WI38 (cell line): ENCODE measurements at regions not wholly inside any gene's neighbourhood (a gene's known extent, or its start where the extent isn't known, plus 50 kb on each side); places are given as distances from the start of the nearest gene placed in this dataset.

ENCODE experiments used
- H3K4me3 ChIP-seq: 2 replicates; pipeline ENCODE4 v1.5.1; 2011; ENCODE audit warnings: low read depth, mild to moderate bottlenecking, control low read depth, low read length
- CTCF ChIP-seq: IDR thresholded peaks from 2 replicates; pipeline ENCODE4 v1.5.1; 2012; ENCODE audit warnings: low read depth, mild to moderate bottlenecking, control low read depth, low read length

- H3K4me3 ChIP-seq = no peak overlapping the region
- TF ChIP-seq CTCF = no peak
Observed at GRCh38 chr7:36044101-36044892, 108.8 kb upstream of the EEPD1 start.

GRCh38 chr7:36045326-36045725, 107.7 kb upstream of the EEPD1 start:
- TF ChIP-seq CTCF = no peak
- no peak overlapping the region for H3K4me3 ChIP-seq

- H3K4me3 ChIP-seq = no peak overlapping the region
- no peak for TF ChIP-seq CTCF
Observed at GRCh38 chr7:36045830-36046341, 107.2 kb upstream of the EEPD1 start.

GRCh38 chr7:36047091-36047658, 105.9 kb upstream of the EEPD1 start:
- no peak overlapping the region for H3K4me3 ChIP-seq
- no peak for TF ChIP-seq CTCF

- no peak overlapping the region for H3K4me3 ChIP-seq
- no peak for TF ChIP-seq CTCF
Observed at GRCh38 chr7:36048141-36048901, 104.7 kb upstream of the EEPD1 start.

- TF ChIP-seq CTCF = no peak
- no peak overlapping the region for H3K4me3 ChIP-seq
Observed at GRCh38 chr7:36048902-36049240, 104.2 kb upstream of the EEPD1 start.

GRCh38 chr7:36051501-36051900, 101.6 kb upstream of the EEPD1 start:
- no peak for TF ChIP-seq CTCF
- no peak overlapping the region for H3K4me3 ChIP-seq
